Common myeloid progenitor, CD34-positive (primary cell): ENCODE measurements at regions not wholly inside any gene's neighbourhood (a gene's known extent, or its start where the extent isn't known, plus 50 kb on each side); places are given as distances from the start of the nearest gene placed in this dataset.

Experiments used
- CTCF ChIA-PET: fragments of 350-600 bp; sonication (Branson Sonifier 250); formaldehyde crosslinking; loops from one replicate; lab custom pipeline; 2021; ENCODE audit warnings: antibody characterized with exemption; lab: Charles Lee
- POLR2A ChIA-PET: fragments of 350-600 bp; sonication (Branson Sonifier 250); formaldehyde crosslinking; loops from one replicate; lab custom pipeline; 2021; ENCODE audit warnings: antibody characterized with exemption; lab: Charles Lee
- DNase-seq, 3 donors: peaks; one replicate each; pipeline versions ENCODE4 v3.0.0 to v3.0.0-alpha.2; 2013
- H3K27ac ChIP-seq, 2 experiments: 1 replicate in 1 of 2; 2 replicates in 1 of 2; pipeline ENCODE4 v1.7.0; 2013; ENCODE audit warnings: inconsistent platforms in 2 of 2, low read length in 2 of 2, mild to moderate bottlenecking in 2 of 2, low read depth in 1 of 2, moderate library complexity in 1 of 2; ENCODE audit not compliant: severe bottlenecking in 2 of 2, insufficient read depth in 1 of 2, poor library complexity in 1 of 2
- H3K27me3 ChIP-seq, 5 experiments: replicated peaks in 2 of 5; 1 replicate in 3 of 5; 2 replicates in 2 of 5; pipeline versions ENCODE4 v1.6.1 to v1.7.0; 2013; ENCODE audit warnings: low read length in 4 of 5, mild to moderate bottlenecking in 2 of 5, moderate library complexity in 2 of 5, inconsistent platforms in 1 of 5; ENCODE audit not compliant: insufficient read depth in 5 of 5, control insufficient read depth in 4 of 5
- H3K36me3 ChIP-seq, 4 experiments: 1 replicate in 2 of 4; 2 replicates in 2 of 4; pipeline versions ENCODE4 v1.6.1 to v1.7.0; 2013; ENCODE audit warnings: low read length in 3 of 4, control low read depth in 1 of 4, mild to moderate bottlenecking in 1 of 4; ENCODE audit not compliant: control insufficient read depth in 4 of 4, insufficient read depth in 4 of 4
- H3K4me1 ChIP-seq, 4 experiments: 1 replicate in 3 of 4; 2 replicates in 1 of 4; pipeline versions ENCODE4 v1.6.1 to v1.7.1; 2013; ENCODE audit warnings: low read length in 3 of 4, mild to moderate bottlenecking in 3 of 4, control low read depth in 1 of 4, inconsistent platforms in 1 of 4, moderate library complexity in 1 of 4; ENCODE audit not compliant: control insufficient read depth in 4 of 4, insufficient read depth in 4 of 4; ENCODE audit errors: control extremely low read depth in 1 of 4
- H3K4me3 ChIP-seq, 7 experiments: 1 replicate in 4 of 7; 2 replicates in 3 of 7; pipeline versions ENCODE4 v1.5.1 to v1.7.0; 2013; ENCODE audit warnings: mild to moderate bottlenecking in 7 of 7, low read length in 6 of 7, moderate library complexity in 6 of 7, inconsistent platforms in 2 of 7, low read depth in 2 of 7, control low read depth in 1 of 7; ENCODE audit not compliant: insufficient read depth in 4 of 7, control insufficient read depth in 1 of 7; ENCODE audit errors: extremely low read depth in 1 of 7
- H3K9me3 ChIP-seq, 5 experiments: 1 replicate in 4 of 5; 2 replicates in 1 of 5; pipeline versions ENCODE4 v1.6.1 to v1.7.1; 2013; ENCODE audit warnings: low read length in 4 of 5, mild to moderate bottlenecking in 2 of 5, inconsistent platforms in 1 of 5, low read depth in 1 of 5, moderate library complexity in 1 of 5; ENCODE audit not compliant: control insufficient read depth in 4 of 5, insufficient read depth in 2 of 5; ENCODE audit errors: control extremely low read depth in 1 of 5
- WGBS: methylation state at CpG from one replicate; pipeline ENCODE4 v1.1.5; 2013; ENCODE audit not compliant: insufficient coverage; 5-methylcytosine and 5-hydroxymethylcytosine counted together

GRCh38 chr10:10044922-10045764, 972.5 kb upstream of the CELF2 start:
- WGBS: 100% methylated on average over 2 of the region's 4 CpGs
- ChIA-PET CTCF (no interaction called here), POLR2A (no interaction called here)
- Histone ChIP-seq H3K4me1 (no peaks in the 10 kb centered on the region), H3K4me3 (no peak overlapping the region), H3K27ac (no peak overlapping the region), H3K9me3 (no peaks in the 10 kb centered on the region), H3K27me3 (no peaks in the 10 kb centered on the region), H3K36me3 (no peaks in the 10 kb centered on the region)
- no peak for DNase-seq

- no peak for DNase-seq
- Histone ChIP-seq H3K4me1 (no peaks in the 10 kb centered on the region), H3K27me3 (no peaks in the 10 kb centered on the region), H3K27ac (no peak overlapping the region), H3K36me3 (no peaks in the 10 kb centered on the region), H3K4me3 (no peak overlapping the region), H3K9me3 (no peaks in the 10 kb centered on the region)
- WGBS: no CpG with 5 or more reads among the region's 2 CpGs
- CTCF ChIA-PET: no interaction called here
- POLR2A ChIA-PET: no interaction called here
These were observed 972.0 kb upstream of the CELF2 start for GRCh38 chr10:10045765-10046028.

GRCh38 chr10:10047426-10047825, 970.2 kb upstream of the CELF2 start:
- peaks cover 0 to 1% (median 0%) of the 10 kb centered on the region in 5 experiments for H3K9me3 ChIP-seq
- H3K4me3 ChIP-seq: no peak overlapping the region
- no peak for DNase-seq
- H3K27me3 ChIP-seq: no peaks in the 10 kb centered on the region
- ChIA-PET POLR2A (no interaction called here), CTCF (no interaction called here)
- H3K36me3 ChIP-seq: no peaks in the 10 kb centered on the region
- WGBS: 98% methylated on average over 5 of the region's 7 CpGs
- no peaks in the 10 kb centered on the region for H3K4me1 ChIP-seq
- H3K27ac ChIP-seq: no peak overlapping the region

- ChIA-PET CTCF (no interaction called here), POLR2A (no interaction called here)
- no peak for DNase-seq
- no peak overlapping the region for H3K4me3 ChIP-seq
- H3K9me3 ChIP-seq: peaks cover 0 to 1% (median 0%) of the 10 kb centered on the region in 5 experiments
- no peaks in the 10 kb centered on the region for H3K36me3 ChIP-seq
- 78% methylated on average over 5 of the region's 9 CpGs for WGBS
- no peaks in the 10 kb centered on the region for H3K27me3 ChIP-seq
- no peak overlapping the region for H3K27ac ChIP-seq
- no peaks in the 10 kb centered on the region for H3K4me1 ChIP-seq
These were observed 964.6 kb upstream of the CELF2 start for GRCh38 chr10:10053051-10053450.

- Histone ChIP-seq H3K36me3 (no peaks in the 10 kb centered on the region), H3K4me1 (no peaks in the 10 kb centered on the region), H3K27me3 (no peaks in the 10 kb centered on the region), H3K9me3 (peaks cover 0 to 1% (median 0%) of the 10 kb centered on the region in 5 experiments), H3K4me3 (no peak overlapping the region), H3K27ac (no peak overlapping the region)
- no peak for DNase-seq
- ChIA-PET POLR2A (no interaction called here), CTCF (no interaction called here)
- WGBS: 95% methylated on average over 7 of the region's 7 CpGs
These were observed 963.2 kb upstream of the CELF2 start for GRCh38 chr10:10054466-10054865.

- 89% methylated on average over 3 of the region's 4 CpGs for WGBS
- H3K36me3 ChIP-seq: no peaks in the 10 kb centered on the region
- DNase-seq: no peak
- peaks cover 0 to 1% (median 0%) of the 10 kb centered on the region in 5 experiments for H3K9me3 ChIP-seq
- H3K27me3 ChIP-seq: no peaks in the 10 kb centered on the region
- POLR2A ChIA-PET: no interaction called here
- no peaks in the 10 kb centered on the region for H3K4me1 ChIP-seq
- no peak overlapping the region for H3K27ac ChIP-seq
- H3K4me3 ChIP-seq: no peak overlapping the region
- CTCF ChIA-PET: no interaction called here
These were observed 961.8 kb upstream of the CELF2 start for GRCh38 chr10:10055656-10056442.

GRCh38 chr10:10056961-10057360, 960.7 kb upstream of the CELF2 start:
- Histone ChIP-seq H3K36me3 (no peaks in the 10 kb centered on the region), H3K9me3 (no peaks in the 10 kb centered on the region), H3K27me3 (no peaks in the 10 kb centered on the region), H3K27ac (no peak overlapping the region), H3K4me3 (no peak overlapping the region), H3K4me1 (no peaks in the 10 kb centered on the region)
- ChIA-PET POLR2A (no interaction called here), CTCF (no interaction called here)
- 74% methylated on average over 5 of the region's 5 CpGs for WGBS
- DNase-seq: peak in 2 of 3 donors; percentile 3 to 5
